SK-N-SH (cell line): ENCODE measurements at regions not wholly inside any gene's neighbourhood (a gene's known extent, or its start where the extent isn't known, plus 50 kb on each side); places are given as distances from the start of the nearest gene placed in this dataset.

ENCODE experiments used
- CTCF ChIA-PET: fragments of 300-600, 350-600 bp; formaldehyde crosslinking; extraction: SDS; loops from one replicate; lab custom pipeline; 2021; lab: Yijun Ruan, JAX
- POLR2A ChIA-PET: fragments of 350-600 bp; sonication (Branson Sonifier 250); formaldehyde crosslinking; extraction: SDS; loops from one replicate; lab custom pipeline; 2020; ENCODE audit warnings: antibody characterized with exemption, inconsistent platforms; lab: Yijun Ruan, JAX
- DNase-seq: peaks from one replicate; pipeline ENCODE4 v3.0.0; 2012
- H2AFZ ChIP-seq: fragments of 200-600 bp; sonication (generic); 2 replicates; pipeline ENCODE4 v1.8.1; 2016; ENCODE audit warnings: antibody characterized with exemption, mild to moderate bottlenecking, low read depth
- H3F3A ChIP-seq: fragments of 200-600 bp; sonication (generic); replicated peaks from 2 replicates; pipeline ENCODE3; 2016; ENCODE audit warnings: antibody characterized with exemption, mild to moderate bottlenecking; ENCODE audit not compliant: insufficient read depth
- H3K27ac ChIP-seq, 2 experiments: fragments of 200-500 bp in 1 of 2; fragments of 200-600 bp in 1 of 2; sonication (Bioruptor generic) in 1 of 2; sonication (generic), shearing (Covaris generic) in 1 of 2; 2 replicates each; pipeline versions ENCODE4 v1.5.1 to v1.6.1; 2014 to 2016; ENCODE audit warnings: low read depth in 2 of 2, inconsistent platforms in 1 of 2, low read length in 1 of 2, mild to moderate bottlenecking in 1 of 2, mixed read lengths in 1 of 2
- H3K27me3 ChIP-seq: fragments of 200-600 bp; sonication (generic), shearing (Covaris generic); 2 replicates; pipeline ENCODE4 v1.6.1; 2016; ENCODE audit warnings: mixed run types; ENCODE audit not compliant: insufficient read depth
- H3K36me3 ChIP-seq, 2 experiments: fragments of 200-500 bp in 1 of 2; fragments of 200-600 bp in 1 of 2; sonication (Bioruptor generic) in 1 of 2; sonication (generic) in 1 of 2; replicated peaks in 1 of 2; 2 replicates each; pipeline versions ENCODE3 to v1.5.1; 2014 to 2016; ENCODE audit warnings: low read length in 1 of 2, mild to moderate bottlenecking in 1 of 2; ENCODE audit not compliant: insufficient read depth in 2 of 2, control insufficient read depth in 1 of 2
- H3K4me1 ChIP-seq, 2 experiments: fragments of 200-500 bp in 1 of 2; fragments of 200-600 bp in 1 of 2; sonication (Bioruptor generic) in 1 of 2; sonication (generic), shearing (Covaris generic) in 1 of 2; 2 replicates each; pipeline versions ENCODE4 v1.5.1 to v1.6.1; 2014 to 2016; ENCODE audit warnings: low read depth in 1 of 2, low read length in 1 of 2, mixed run types in 1 of 2; ENCODE audit not compliant: insufficient read depth in 2 of 2, control insufficient read depth in 1 of 2
- H3K4me2 ChIP-seq: fragments of 200-600 bp; sonication (generic), shearing (Covaris generic); 2 replicates; pipeline ENCODE4 v1.6.1; 2017; ENCODE audit warnings: mixed run types
- H3K4me3 ChIP-seq, 2 experiments: fragments of 200-500 bp in 1 of 2; fragments of 200-600 bp in 1 of 2; sonication (Bioruptor generic) in 1 of 2; sonication (generic), shearing (Covaris generic) in 1 of 2; 2 replicates each; pipeline versions ENCODE4 v1.5.1 to v1.8.1; 2014 to 2016; ENCODE audit warnings: low read depth in 2 of 2, inconsistent platforms in 1 of 2, low read length in 1 of 2, mild to moderate bottlenecking in 1 of 2, mixed read lengths in 1 of 2, moderate library complexity in 1 of 2
- H3K79me2 ChIP-seq: fragments of 200-600 bp; sonication (generic); 2 replicates; pipeline ENCODE4 v1.8.1; 2017; ENCODE audit warnings: mild to moderate bottlenecking; ENCODE audit not compliant: insufficient read depth
- H3K9ac ChIP-seq: fragments of 200-600 bp; sonication (generic); 2 replicates; pipeline ENCODE4 v1.6.1; 2017; ENCODE audit warnings: mixed run types
- H3K9me2 ChIP-seq: fragments of 200-600 bp; sonication (generic); 2 replicates; pipeline ENCODE4 v1.6.1; 2017; ENCODE audit warnings: mixed run types
- H3K9me3 ChIP-seq: fragments of 200-600 bp; sonication (generic); 2 replicates; pipeline ENCODE4 v1.6.1; 2017; ENCODE audit warnings: mixed run types, mild to moderate bottlenecking, moderate library complexity
- H4K20me1 ChIP-seq: fragments of 200-600 bp; sonication (generic); 2 replicates; pipeline ENCODE4 v1.6.1; 2017; ENCODE audit warnings: mild to moderate bottlenecking, mixed run types; ENCODE audit not compliant: insufficient read depth
- CHD2 ChIP-seq: fragments of 150-350 bp; IDR thresholded peaks from 2 replicates; pipeline ENCODE4 v1.6.1; 2018; ENCODE audit warnings: low read length; ENCODE audit not compliant: partially characterized antibody
- CTCF ChIP-seq: fragments of 200-600 bp; sonication (generic); IDR thresholded peaks from 2 replicates; pipeline ENCODE4 v1.6.1; 2017; ENCODE audit warnings: antibody characterized with exemption, mild to moderate bottlenecking, moderate library complexity
- EP300 ChIP-seq, 2 experiments: IDR thresholded peaks; 2 replicates each; pipeline versions ENCODE4 v1.4.0 to v1.6.1; 2012; ENCODE audit warnings: borderline replicate concordance in 1 of 2, low read depth in 1 of 2, low read length in 1 of 2
- FOSL2 ChIP-seq: IDR thresholded peaks from 2 replicates; pipeline ENCODE4 v1.4.0; 2012; ENCODE audit warnings: low read depth, mild to moderate bottlenecking, moderate library complexity, borderline replicate concordance
- FOXJ3 ChIP-seq: sonication (generic); formaldehyde crosslinking; IDR thresholded peaks from 2 replicates; pipeline ENCODE4 v1.5.1; 2020; ENCODE audit warnings: mild to moderate bottlenecking, missing genetic modification reagents
- GABPA ChIP-seq: IDR thresholded peaks from 2 replicates; pipeline ENCODE4 v1.4.0; 2012; ENCODE audit warnings: low read depth, mild to moderate bottlenecking
- GATA2 ChIP-seq: sonication (generic); formaldehyde crosslinking; IDR thresholded peaks from 2 replicates; pipeline ENCODE4 v1.5.0; 2020; ENCODE audit warnings: mild to moderate bottlenecking, missing genetic modification reagents
- MEF2A ChIP-seq: IDR thresholded peaks from 2 replicates; pipeline ENCODE4 v1.4.0; 2012; ENCODE audit warnings: low read depth, borderline replicate concordance
- MXI1 ChIP-seq: IDR thresholded peaks from 2 replicates; pipeline ENCODE4 v1.6.1; 2012; ENCODE audit warnings: mild to moderate bottlenecking, low read depth, low read length, improper control_type of control experiment
- PBX3 ChIP-seq: IDR thresholded peaks from 2 replicates; pipeline ENCODE4; 2012
- POLR2AphosphoS5 ChIP-seq: IDR thresholded peaks from 2 replicates; pipeline ENCODE4 v1.6.1; 2012; ENCODE audit warnings: low read depth, low read length
- RCOR1 ChIP-seq: fragments of 150-350 bp; IDR thresholded peaks from 2 replicates; pipeline ENCODE4 v1.6.1; 2017; ENCODE audit warnings: antibody characterized with exemption, low read length
- REST ChIP-seq: IDR thresholded peaks from 2 replicates; pipeline ENCODE4 v1.6.1; 2012; ENCODE audit warnings: mild to moderate bottlenecking, low read depth, low read length, moderate library complexity
- RFX5 ChIP-seq: IDR thresholded peaks from 2 replicates; pipeline ENCODE4 v1.6.1; 2012; ENCODE audit warnings: mild to moderate bottlenecking, improper control_type of control experiment, low read length
- SIN3A ChIP-seq: IDR thresholded peaks from 2 replicates; pipeline ENCODE4 v1.6.1; 2012; ENCODE audit warnings: low read depth, mild to moderate bottlenecking, low read length, moderate library complexity, borderline replicate concordance
- TAF1 ChIP-seq: IDR thresholded peaks from 2 replicates; pipeline ENCODE4 v1.6.1; 2012; ENCODE audit warnings: low read depth, mild to moderate bottlenecking, low read length, moderate library complexity, borderline replicate concordance
- TCF12 ChIP-seq: IDR thresholded peaks from 2 replicates; pipeline ENCODE4 v1.4.0; 2012
- TEAD4 ChIP-seq: IDR thresholded peaks from 2 replicates; pipeline ENCODE4 v1.4.0; 2012; ENCODE audit warnings: mild to moderate bottlenecking, borderline replicate concordance; ENCODE audit not compliant: insufficient read depth
- USF1 ChIP-seq: IDR thresholded peaks from 2 replicates; pipeline ENCODE4 v1.4.0; 2012; ENCODE audit warnings: low read depth, borderline replicate concordance
- WGBS: methylation state at CpG from one replicate; pipeline ENCODE4 v1.1.6; 2017; ENCODE audit warnings: low lambda C conversion rate; 5-methylcytosine and 5-hydroxymethylcytosine counted together

- no peak overlapping the region for H2AFZ ChIP-seq
- H3K4me1 ChIP-seq, result no peaks in the 10 kb centered on the region
- no peak overlapping the region for H3K27ac ChIP-seq
- no peaks in the 10 kb centered on the region for H3F3A ChIP-seq
- no peaks in the 10 kb centered on the region for H4K20me1 ChIP-seq
- H3K79me2 ChIP-seq, result no peaks in the 10 kb centered on the region
- DNase-seq, result no peak
- H3K27me3 ChIP-seq, result no peaks in the 10 kb centered on the region
- no peak overlapping the region for H3K9ac ChIP-seq
- TF ChIP-seq GABPA, result no peak
- TF ChIP-seq CTCF, result no peak
- TF ChIP-seq PBX3, result no peak
- no peak for TF ChIP-seq MXI1
- no peak for TF ChIP-seq FOXJ3
- TF ChIP-seq MEF2A, result no peak
- TF ChIP-seq TEAD4, result no peak
- no peak for TF ChIP-seq FOSL2
- no peak for TF ChIP-seq TAF1
- no peak for TF ChIP-seq RCOR1
- TF ChIP-seq SIN3A, result no peak
- TF ChIP-seq CHD2, result no peak
- no peak for TF ChIP-seq TCF12
- TF ChIP-seq POLR2AphosphoS5, result no peak
- no peak for TF ChIP-seq RFX5
- no peak for TF ChIP-seq EP300 (IDR thresholded peaks at IDR 0.05; ENCODE audit: borderline replicate concordance in 1 of 2, low read depth in 1 of 2, low read length in 1 of 2)
- TF ChIP-seq REST, result no peak
- no peak for TF ChIP-seq USF1
- no peak for TF ChIP-seq GATA2 (CRISPR knock-in tag)
- POLR2A ChIA-PET, result no interaction called here
- no peaks in the 10 kb centered on the region for H3K9me2 ChIP-seq
- H3K9me3 ChIP-seq, result no peaks in the 10 kb centered on the region
- H3K4me2 ChIP-seq, result no peak overlapping the region
- WGBS, result 50% methylated on average over 3 of the region's 3 CpGs
- H3K4me3 ChIP-seq, result no peak overlapping the region
- H3K36me3 ChIP-seq, result no peaks in the 10 kb centered on the region
- CTCF ChIA-PET, result interaction anchor here (1.1 kb wide), 1 partner anchor 26 kb away, joined by 3 read pairs; no protein-coding TSS in a partner anchor
These were observed 79.6 kb upstream of the NRXN1 start for GRCh38 chr2:51111532-51111931.
